ENCODE measurements at regions not wholly inside any gene's neighbourhood (a gene's known extent, or its start where the extent isn't known, plus 50 kb on each side); places are given as distances from the start of the nearest gene placed in this dataset.
"Not testable (repeated sequence)": the region's sequence is repeated elsewhere in the genome, so short reads cannot be mapped to it uniquely, and the experiment has no call there.

DNA sequence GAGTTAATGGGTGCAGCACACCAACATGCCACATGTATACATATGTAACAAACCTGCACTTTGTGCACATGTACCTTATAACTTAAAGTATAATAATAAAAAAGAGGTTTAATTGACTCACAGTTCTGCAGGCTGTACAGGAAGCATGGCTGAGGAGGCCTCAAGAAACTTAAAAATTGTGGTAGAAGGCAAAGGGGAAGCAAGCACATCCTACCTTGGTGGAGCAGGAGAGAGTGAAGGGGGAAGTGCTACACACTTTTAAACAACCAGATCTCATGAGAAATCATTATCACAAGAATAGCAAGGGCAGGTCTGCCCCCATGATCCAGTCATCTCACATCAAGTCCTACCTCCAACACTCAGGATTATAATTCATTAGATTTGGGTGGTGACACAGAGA lies 463.5 kb downstream of the CSNK1G3 start:
- not testable (repeated sequence) for DNase-seq (ENCODE audit: low spot score); H3K27ac ChIP-seq (ENCODE audit: low read depth in 1 of 2, low read length in 2 of 2); H3K9me3 ChIP-seq (ENCODE audit: control insufficient read depth in 4 of 4, low read length in 3 of 4); H3K27me3 ChIP-seq (ENCODE audit: control insufficient read depth in 4 of 4, insufficient read depth in 4 of 4, low read length in 3 of 4); H3K9ac ChIP-seq (ENCODE audit: low read depth in 1 of 2, low read length in 2 of 2); H3K36me3 ChIP-seq (ENCODE audit: control insufficient read depth in 4 of 4, insufficient read depth in 3 of 4, low read depth in 1 of 4, low read length in 3 of 4); H3K4me3 ChIP-seq (ENCODE audit: low read depth in 1 of 3, low read length in 3 of 3); H3K4me1 ChIP-seq (ENCODE audit: control insufficient read depth in 4 of 4, insufficient read depth in 4 of 4, low read length in 3 of 4)

DNA sequence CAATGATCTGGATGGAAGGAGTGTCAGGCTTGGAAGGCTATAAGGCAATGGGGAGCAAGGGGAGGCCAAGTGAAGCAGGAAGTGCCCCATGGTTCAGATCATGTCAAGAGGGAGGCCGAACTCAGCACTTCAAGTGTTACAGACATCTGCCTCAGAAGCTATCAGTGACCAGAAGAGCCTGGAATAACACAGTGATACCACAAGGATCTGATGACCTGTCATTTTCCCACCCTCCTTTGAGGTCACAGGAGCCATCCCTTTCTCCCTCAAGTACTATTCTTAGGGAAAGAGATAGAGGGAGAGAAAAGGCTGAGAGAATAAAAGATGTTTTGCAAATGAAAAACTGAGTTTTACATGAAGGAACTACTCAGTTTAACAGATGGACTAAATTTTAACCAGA lies 454.8 kb downstream of the CSNK1G3 start:
- Histone ChIP-seq H3K27me3 (ENCODE audit: control insufficient read depth in 4 of 4, insufficient read depth in 4 of 4, low read length in 3 of 4) (no peaks in the 10 kb centered on the region), H3K4me1 (ENCODE audit: control insufficient read depth in 4 of 4, insufficient read depth in 4 of 4, low read length in 3 of 4) (no peaks in the 10 kb centered on the region), H3K27ac (ENCODE audit: low read depth in 1 of 2, low read length in 2 of 2) (no peak overlapping the region), H3K9ac (ENCODE audit: low read depth in 1 of 2, low read length in 2 of 2) (no peak overlapping the region), H3K4me3 (ENCODE audit: low read depth in 1 of 3, low read length in 3 of 3) (no peak overlapping the region), H3K9me3 (ENCODE audit: control insufficient read depth in 4 of 4, low read length in 3 of 4) (peaks cover 0 to 3% (median 0%) of the 10 kb centered on the region in 4 donors), H3K36me3 (ENCODE audit: control insufficient read depth in 4 of 4, insufficient read depth in 3 of 4, low read depth in 1 of 4, low read length in 3 of 4) (no peaks in the 10 kb centered on the region)
- WGBS: 83% methylated on average over 1 of the region's 1 CpG
- TF ChIP-seq, protein P1, sequence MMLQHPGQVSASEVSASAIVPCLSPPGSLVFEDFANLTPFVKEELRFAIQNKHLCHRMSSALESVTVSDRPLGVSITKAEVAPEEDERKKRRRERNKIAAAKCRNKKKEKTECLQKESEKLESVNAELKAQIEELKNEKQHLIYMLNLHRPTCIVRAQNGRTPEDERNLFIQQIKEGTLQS (IDR thresholded peaks at IDR 0.05): no peak
- TF ChIP-seq JUND (IDR thresholded peaks at IDR 0.05) (no peak), YY1 (IDR thresholded peaks at IDR 0.05) (no peak), RAD21 (IDR thresholded peaks at IDR 0.05) (no peak), HNF4G (IDR thresholded peaks at IDR 0.05) (no peak), FOXA2 (IDR thresholded peaks at IDR 0.05) (no peak), TAF1 (conservative IDR thresholded peaks at IDR 0.05) (no peak), FOXA1 (IDR thresholded peaks at IDR 0.05) (no peak), SP1 (IDR thresholded peaks at IDR 0.05) (no peak), RXRA (IDR thresholded peaks at IDR 0.05) (no peak), NR2F2 (IDR thresholded peaks at IDR 0.05) (no peak), GABPA (IDR thresholded peaks at IDR 0.05 in 1 of 2, conservative IDR thresholded peaks at IDR 0.05 in 1 of 2) (no peak), HNF4A (conservative IDR thresholded peaks at IDR 0.05) (no peak), EGR1 (IDR thresholded peaks at IDR 0.05; ENCODE audit: low read depth in 2 of 2) (no peak)
- TF ChIP-seq, protein P2, sequence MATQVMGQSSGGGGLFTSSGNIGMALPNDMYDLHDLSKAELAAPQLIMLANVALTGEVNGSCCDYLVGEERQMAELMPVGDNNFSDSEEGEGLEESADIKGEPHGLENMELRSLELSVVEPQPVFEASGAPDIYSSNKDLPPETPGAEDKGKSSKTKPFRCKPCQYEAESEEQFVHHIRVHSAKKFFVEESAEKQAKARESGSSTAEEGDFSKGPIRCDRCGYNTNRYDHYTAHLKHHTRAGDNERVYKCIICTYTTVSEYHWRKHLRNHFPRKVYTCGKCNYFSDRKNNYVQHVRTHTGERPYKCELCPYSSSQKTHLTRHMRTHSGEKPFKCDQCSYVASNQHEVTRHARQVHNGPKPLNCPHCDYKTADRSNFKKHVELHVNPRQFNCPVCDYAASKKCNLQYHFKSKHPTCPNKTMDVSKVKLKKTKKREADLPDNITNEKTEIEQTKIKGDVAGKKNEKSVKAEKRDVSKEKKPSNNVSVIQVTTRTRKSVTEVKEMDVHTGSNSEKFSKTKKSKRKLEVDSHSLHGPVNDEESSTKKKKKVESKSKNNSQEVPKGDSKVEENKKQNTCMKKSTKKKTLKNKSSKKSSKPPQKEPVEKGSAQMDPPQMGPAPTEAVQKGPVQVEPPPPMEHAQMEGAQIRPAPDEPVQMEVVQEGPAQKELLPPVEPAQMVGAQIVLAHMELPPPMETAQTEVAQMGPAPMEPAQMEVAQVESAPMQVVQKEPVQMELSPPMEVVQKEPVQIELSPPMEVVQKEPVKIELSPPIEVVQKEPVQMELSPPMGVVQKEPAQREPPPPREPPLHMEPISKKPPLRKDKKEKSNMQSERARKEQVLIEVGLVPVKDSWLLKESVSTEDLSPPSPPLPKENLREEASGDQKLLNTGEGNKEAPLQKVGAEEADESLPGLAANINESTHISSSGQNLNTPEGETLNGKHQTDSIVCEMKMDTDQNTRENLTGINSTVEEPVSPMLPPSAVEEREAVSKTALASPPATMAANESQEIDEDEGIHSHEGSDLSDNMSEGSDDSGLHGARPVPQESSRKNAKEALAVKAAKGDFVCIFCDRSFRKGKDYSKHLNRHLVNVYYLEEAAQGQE (IDR thresholded peaks at IDR 0.05): no peak
- TF ChIP-seq, protein P3, sequence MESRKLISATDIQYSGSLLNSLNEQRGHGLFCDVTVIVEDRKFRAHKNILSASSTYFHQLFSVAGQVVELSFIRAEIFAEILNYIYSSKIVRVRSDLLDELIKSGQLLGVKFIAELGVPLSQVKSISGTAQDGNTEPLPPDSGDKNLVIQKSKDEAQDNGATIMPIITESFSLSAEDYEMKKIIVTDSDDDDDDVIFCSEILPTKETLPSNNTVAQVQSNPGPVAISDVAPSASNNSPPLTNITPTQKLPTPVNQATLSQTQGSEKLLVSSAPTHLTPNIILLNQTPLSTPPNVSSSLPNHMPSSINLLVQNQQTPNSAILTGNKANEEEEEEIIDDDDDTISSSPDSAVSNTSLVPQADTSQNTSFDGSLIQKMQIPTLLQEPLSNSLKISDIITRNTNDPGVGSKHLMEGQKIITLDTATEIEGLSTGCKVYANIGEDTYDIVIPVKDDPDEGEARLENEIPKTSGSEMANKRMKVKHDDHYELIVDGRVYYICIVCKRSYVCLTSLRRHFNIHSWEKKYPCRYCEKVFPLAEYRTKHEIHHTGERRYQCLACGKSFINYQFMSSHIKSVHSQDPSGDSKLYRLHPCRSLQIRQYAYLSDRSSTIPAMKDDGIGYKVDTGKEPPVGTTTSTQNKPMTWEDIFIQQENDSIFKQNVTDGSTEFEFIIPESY (IDR thresholded peaks at IDR 0.05): no peak
- TF ChIP-seq, protein P4, sequence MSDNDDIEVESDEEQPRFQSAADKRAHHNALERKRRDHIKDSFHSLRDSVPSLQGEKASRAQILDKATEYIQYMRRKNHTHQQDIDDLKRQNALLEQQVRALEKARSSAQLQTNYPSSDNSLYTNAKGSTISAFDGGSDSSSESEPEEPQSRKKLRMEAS (IDR thresholded peaks at IDR 0.05): no peak
- TF ChIP-seq, protein P5, sequence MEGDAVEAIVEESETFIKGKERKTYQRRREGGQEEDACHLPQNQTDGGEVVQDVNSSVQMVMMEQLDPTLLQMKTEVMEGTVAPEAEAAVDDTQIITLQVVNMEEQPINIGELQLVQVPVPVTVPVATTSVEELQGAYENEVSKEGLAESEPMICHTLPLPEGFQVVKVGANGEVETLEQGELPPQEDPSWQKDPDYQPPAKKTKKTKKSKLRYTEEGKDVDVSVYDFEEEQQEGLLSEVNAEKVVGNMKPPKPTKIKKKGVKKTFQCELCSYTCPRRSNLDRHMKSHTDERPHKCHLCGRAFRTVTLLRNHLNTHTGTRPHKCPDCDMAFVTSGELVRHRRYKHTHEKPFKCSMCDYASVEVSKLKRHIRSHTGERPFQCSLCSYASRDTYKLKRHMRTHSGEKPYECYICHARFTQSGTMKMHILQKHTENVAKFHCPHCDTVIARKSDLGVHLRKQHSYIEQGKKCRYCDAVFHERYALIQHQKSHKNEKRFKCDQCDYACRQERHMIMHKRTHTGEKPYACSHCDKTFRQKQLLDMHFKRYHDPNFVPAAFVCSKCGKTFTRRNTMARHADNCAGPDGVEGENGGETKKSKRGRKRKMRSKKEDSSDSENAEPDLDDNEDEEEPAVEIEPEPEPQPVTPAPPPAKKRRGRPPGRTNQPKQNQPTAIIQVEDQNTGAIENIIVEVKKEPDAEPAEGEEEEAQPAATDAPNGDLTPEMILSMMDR (IDR thresholded peaks at IDR 0.05; ENCODE audit: low read depth, low read length, missing input control): no peak
- DNase-seq (ENCODE audit: low spot score): no peak
